KG1 (cell line): ENCODE measurements at regions not wholly inside any gene's neighbourhood (a gene's known extent, or its start where the extent isn't known, plus 50 kb on each side); places are given as distances from the start of the nearest gene placed in this dataset.
"Not testable (repeated sequence)": the region's sequence is repeated elsewhere in the genome, so short reads cannot be mapped to it uniquely, and the experiment has no call there.

ENCODE experiments used
- DNase-seq: peaks from one replicate; lab custom pipeline; 2025; lab: John Stamatoyannopoulos, UW

DNA sequence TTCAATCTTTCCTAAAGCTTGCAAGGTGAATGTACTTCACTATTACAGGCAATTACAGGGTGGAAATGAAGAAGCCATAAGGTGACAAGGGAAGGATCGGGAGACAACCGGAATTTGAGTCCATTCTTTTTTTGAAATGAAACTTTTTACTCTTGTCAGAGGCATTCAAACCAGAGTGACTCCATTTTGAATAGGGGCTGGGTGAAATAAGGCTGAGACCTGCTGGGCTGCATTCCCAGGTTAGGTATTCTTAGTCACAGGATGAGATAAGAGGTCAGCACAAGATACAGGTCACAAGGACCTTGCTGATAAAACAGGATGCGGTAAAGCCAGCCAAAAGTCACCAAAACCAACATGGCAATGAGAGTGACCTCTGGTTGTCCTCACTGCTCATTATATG, 363.3 kb downstream of the TYW1 start:
- no peak for DNase-seq

DNA sequence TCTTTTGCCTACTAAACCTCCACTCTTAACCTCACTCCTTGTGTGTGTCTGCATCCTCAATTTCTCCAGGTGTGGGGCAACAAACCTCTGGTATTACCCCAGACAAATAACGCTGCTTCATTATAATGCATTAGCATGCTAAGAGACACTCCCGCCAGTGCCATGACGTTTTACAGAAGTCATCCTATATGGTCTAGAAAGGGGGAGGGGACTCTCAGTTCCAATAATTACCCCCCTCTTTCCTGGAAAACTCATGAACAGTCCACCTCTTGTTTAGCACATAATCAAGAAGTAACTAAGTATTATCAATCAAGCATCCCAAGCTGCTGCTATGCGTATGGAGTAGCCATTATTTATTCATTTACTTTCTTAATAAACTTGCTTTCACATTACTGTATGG, 364.5 kb downstream of the TYW1 start:
- DNase-seq = no peak

GRCh38 chr7:67364441-67365017, 367.9 kb downstream of the TYW1 start:
- DNase-seq = no peak

DNA sequence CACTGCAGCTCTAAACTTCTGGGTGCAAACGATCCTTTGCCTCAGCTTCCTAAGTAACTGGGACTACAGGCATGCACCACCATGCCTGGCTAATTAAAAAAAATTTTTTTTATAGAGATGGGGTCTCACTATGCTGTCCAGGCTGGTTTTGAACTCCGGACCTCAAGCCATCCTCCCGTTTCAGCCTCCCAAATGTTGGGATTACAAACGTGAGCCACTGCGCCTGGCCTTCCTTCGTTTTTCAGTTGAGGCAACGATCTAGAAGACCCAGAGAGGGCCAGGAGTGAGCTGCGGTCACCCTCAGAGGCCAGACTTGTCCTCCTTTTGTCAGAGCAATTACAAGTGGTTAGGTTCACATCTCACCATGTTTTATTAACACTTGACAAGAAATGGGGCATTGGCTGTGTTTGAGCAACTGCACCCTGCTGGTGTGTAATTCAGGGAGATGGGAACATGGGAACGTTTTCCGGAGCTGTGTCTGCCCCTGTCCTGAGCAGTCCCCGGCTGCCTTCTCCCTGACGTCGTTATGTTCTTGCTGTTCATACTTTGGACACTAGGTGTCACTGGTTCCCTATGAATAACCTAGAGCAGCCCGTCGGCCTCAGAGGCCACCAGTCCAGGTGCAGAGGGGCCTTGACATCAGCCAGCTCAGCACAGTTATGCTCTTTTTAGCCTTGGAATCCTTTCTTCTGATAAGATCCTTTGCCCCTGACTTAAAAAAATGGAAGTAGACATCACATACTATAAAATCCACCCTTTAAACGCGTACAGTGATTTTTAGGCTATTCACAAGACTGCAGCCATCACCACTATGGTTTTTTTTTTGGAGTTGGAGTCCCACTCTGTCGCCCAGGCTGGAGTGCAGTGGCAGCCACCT, 375.0 kb downstream of the TYW1 start:
- peak; percentile 51 for DNase-seq

DNA sequence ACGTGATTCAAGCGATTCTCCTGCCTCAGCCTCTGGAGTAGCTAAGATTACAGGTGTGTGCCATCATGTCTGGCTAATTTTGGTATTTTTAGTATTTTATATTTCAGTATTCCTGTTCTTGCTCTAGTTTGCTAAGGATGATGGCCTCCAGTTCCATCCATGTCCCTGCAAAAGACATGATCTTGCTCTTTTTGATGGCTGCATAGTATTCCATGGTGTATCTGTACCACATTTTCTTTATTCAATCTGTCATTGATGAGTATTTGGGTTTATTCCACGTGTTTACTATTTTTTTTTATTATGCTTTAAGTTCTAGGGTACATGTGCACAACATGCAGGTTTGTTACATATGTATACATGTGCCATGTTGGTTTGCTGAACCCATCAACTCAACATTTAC, 376.8 kb downstream of the TYW1 start:
- not testable (repeated sequence) for DNase-seq

GRCh38 chr7:67375427-67375826, 378.8 kb downstream of the TYW1 start:
- no peak for DNase-seq

DNA sequence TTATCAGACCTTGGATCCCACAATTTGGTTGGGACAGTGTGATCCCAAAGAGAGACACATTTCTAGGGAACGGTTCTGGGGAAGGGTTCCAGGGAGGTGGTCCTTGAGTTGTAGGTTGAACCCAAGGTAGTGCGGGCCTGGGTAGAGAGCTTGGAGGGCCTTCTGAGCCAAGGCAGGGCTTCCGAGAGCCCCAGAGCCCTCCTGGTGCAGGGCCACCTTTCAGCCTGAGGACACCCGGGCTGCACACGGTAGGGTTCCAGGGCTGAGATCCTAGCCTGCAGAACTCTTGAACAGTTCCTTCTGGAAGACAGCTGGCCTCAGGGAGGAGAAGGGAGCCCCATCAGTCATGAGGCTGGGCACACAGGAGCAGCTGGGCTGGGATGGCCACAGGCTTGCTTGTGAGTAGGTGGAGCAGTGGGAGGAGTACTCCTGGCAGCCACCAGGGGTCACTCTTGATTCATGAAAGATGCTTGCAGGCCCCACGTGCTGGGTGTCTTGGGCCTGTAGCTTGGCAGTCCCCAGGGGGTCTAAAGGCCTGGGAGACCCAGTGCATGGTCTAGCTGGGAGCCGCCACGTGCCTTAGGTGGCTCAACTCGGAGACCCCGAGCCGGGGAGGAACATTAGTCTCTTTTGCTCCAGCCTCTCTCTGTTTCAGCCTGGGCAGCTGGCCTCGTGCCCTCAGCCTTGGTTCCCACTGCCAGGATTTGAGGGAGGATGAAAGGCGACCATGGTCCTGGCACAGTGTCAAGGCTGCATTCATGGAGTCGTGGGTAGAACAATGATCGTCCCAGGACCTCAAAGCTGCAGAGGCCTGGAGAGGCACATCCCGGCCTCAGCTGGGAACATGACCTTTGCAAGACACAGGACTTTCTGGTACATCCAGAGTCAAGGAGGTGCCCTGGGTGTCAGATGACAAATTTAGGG, 381.6 kb downstream of the TYW1 start:
- peak; percentile 43 for DNase-seq

GRCh38 chr7:67380326-67380725, 383.7 kb downstream of the TYW1 start:
- no peak for DNase-seq

DNA sequence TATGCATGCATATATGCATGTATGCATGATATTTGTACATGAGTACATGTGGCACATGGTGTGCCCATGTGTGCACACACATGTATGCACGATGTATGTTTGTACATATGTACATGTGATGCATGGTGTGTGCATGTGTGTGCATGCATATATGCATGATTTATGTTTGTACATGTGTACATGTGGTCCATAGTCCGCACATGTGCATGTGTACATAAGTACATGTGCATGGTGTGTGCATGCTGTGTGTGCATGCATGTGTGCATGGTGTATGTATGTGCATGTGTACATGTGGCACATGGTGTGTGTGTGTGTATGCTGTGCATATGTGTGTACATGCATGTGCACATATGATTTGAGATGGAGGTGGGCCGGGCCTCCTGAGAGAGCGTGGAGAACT, 384.2 kb downstream of the TYW1 start:
- no peak for DNase-seq

DNA sequence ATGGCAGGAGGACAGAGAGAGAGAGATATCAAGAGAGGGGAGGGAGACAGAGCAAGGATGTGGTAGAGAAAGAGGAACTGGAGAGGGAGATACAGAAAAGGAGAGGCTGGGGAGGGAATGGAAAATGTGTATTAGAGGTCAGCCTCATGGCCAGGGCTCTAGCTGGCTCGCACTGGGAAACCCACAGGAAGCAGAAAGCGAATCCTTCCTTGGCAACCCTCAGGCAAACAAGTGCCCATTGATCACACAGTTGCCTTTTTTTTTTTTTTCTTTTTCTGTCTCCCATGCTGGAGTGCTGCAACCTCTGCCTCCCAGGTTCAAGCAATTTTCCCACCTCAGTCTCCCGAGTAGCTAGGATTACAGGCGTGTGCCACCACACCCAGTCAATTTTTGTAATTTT, 391.2 kb downstream of the TYW1 start:
- DNase-seq = no peak

GRCh38 chr7:67391168-67391567, 394.5 kb downstream of the TYW1 start:
- no peak for DNase-seq

- no peak for DNase-seq
Observed at GRCh38 chr7:67392596-67393438, 396.2 kb downstream of the TYW1 start.

- no peak for DNase-seq
Observed at GRCh38 chr7:67393903-67394302, 397.3 kb downstream of the TYW1 start.

- DNase-seq = no peak
Observed at GRCh38 chr7:67398916-67399315, 402.3 kb downstream of the TYW1 start.

GRCh38 chr7:67401492-67401891, 404.9 kb downstream of the TYW1 start:
- no peak for DNase-seq

DNA sequence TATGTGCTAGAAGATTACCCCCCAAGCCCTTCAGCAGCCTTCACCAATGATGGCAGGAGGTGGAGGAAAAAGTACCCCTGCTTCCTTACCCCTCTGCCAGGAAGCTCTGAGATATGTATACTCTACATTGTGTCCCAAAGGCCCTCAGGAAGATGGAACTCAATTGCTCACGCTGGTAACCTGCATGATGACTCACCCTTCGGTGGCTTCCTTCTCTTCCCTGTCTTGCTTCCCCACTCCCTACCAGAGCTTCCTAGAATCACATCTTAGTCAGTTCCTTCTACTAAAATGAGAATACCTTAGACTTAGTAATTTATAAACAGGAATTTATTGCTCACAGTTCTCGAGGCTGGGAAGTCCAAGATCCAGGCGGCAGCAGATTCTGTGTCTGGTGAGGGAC, 405.6 kb downstream of the TYW1 start:
- DNase-seq = no peak

DNA sequence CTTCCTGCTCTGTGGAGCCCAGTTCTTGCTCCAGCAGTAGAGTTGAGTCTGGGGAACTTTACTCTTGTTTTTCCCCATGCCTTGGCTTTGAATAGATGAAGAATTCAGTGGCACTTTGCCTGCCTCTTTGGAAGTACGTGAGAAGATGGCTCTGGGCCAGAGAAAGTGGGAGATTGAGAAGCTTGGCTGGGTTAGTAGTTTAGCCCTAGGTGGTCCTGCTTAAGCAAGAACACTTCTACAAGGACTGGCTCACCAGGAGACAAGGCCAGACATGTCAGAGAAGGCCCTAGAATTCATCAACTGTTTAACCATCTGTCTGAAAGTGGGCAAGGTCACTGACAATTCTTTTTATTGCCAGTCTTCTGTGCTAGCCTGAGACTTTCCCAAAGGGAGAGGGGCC, 410.3 kb downstream of the TYW1 start:
- no peak for DNase-seq

- no peak for DNase-seq
Observed at GRCh38 chr7:67407392-67408071, 410.9 kb downstream of the TYW1 start.

DNA sequence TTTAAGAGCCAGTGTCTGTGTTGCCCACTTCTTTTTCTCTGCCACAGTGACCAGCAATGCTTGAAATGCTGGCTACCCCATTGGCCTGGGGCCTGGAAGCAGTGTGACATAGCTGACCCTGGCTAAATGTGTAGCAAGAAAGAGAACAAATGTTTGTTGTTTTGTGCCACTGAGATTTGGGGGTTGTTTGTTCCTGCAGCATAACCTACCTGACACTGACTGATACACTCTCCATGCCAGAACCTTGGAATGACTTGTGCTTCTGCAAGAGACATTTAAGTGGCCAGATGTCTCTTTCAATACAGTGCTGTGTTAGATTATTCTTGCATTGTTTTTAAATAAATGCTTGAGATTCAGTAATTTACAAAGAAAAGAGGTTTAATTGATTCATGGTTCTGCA, 411.5 kb downstream of the TYW1 start:
- DNase-seq = no peak

DNA sequence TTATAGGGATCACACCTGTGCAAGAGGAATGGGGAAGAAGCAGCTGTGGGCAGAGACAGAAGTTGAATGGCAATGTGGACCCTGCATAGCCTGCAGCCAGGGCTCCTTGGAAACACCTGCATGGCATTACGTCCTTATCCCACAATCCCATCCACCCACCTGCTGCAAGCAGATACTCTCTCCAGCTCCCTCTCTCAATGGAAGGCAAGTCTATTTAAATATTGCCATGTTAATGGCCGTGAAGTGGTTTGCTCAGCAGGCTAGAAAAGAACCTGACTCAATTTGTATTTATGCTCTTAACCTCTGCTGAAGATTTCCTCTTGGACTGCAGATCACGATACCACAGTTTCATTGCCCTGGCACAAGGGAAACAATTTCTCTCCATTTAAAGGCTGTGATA, 417.0 kb downstream of the TYW1 start:
- DNase-seq = no peak

- no peak for DNase-seq
Observed at GRCh38 chr7:67414858-67415257, 418.2 kb downstream of the TYW1 start.
